GM12873 (cell line): ENCODE measurements at regions not wholly inside any gene's neighbourhood (a gene's known extent, or its start where the extent isn't known, plus 50 kb on each side); places are given as distances from the start of the nearest gene placed in this dataset.

Source experiments
- CTCF ChIP-seq: IDR thresholded peaks from 2 replicates; pipeline ENCODE4 v1.5.1; 2012; ENCODE audit warnings: low read depth, mild to moderate bottlenecking, moderate library complexity, low read length, control low read depth; ENCODE audit not compliant: insufficient read depth; ENCODE audit errors: missing control alignments

DNA sequence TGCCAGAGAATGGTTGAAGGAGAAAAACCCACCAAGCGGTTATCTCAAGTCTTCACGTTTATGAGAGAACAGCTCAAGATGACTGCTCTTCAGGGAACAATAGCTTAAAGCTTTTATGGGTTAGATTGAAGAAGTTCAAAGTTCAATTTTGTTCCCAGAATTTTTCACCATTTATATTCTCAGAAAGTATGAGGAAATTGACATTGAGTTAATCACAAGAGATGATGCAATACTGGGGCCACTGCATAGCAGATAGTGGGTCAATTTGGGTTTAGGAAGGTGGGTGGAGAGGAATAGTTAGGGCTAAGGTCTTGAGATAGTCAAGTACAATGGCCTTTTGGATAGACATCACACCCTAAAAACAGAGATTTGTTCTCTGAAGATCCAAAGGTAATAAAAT lies 539.3 kb downstream of the SQOR start:
- TF ChIP-seq CTCF: no peak

DNA sequence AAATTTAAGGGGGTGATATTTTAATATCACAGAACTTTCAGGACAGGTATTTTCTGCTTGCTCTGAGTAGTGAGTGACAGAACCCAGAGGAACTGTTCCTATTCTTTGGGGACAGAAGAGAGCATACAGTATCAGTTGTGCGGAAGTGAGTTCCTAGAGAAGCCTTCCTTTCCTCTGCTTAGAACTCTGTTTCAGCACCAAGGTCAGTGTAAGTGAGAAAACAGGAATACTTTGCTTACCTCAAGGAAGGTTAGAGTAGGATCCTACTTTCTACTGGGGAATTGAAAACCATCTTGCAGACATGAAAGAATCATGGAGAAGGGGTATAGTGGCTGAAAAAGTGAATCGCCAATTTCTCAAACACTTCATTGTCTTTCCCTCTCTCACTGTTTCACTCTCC lies 542.4 kb downstream of the SQOR start:
- no peak for TF ChIP-seq CTCF

- TF ChIP-seq CTCF: no peak
These were observed 543.3 kb downstream of the SQOR start for GRCh38 chr15:46178138-46178537.

DNA sequence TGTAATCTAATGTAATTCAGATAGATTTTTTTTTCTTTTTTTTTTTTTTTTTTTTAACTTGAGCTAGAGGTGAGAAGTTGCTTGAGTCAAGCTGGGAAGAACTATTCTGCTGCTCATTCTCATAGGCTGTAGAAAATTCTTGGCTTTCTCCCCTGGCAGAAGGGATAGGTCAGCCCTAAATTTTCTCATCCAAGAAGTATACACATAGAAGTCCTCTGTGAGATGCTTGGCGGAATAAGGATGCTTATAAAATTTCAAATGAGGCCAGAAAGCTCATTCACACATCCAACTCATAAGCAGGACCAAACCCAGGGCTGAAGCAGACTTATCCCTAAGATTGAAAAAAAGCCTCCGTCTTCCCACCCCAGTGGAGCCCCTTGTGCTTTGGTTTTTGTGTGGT lies 572.5 kb downstream of the SQOR start:
- TF ChIP-seq CTCF: no peak

- no peak for TF ChIP-seq CTCF
These were observed 578.7 kb downstream of the SQOR start for GRCh38 chr15:46213551-46213950.

GRCh38 chr15:46222826-46223225 lies 588.0 kb downstream of the SQOR start:
- no peak for TF ChIP-seq CTCF

- TF ChIP-seq CTCF: no peak
These were observed 594.4 kb downstream of the SQOR start for GRCh38 chr15:46229263-46229662.

- TF ChIP-seq CTCF: no peak
These were observed 597.0 kb downstream of the SQOR start for GRCh38 chr15:46231786-46232185.
